ENCODE measurements at regions not wholly inside any gene's neighbourhood (a gene's known extent, or its start where the extent isn't known, plus 50 kb on each side); places are given as distances from the start of the nearest gene placed in this dataset.

DNA sequence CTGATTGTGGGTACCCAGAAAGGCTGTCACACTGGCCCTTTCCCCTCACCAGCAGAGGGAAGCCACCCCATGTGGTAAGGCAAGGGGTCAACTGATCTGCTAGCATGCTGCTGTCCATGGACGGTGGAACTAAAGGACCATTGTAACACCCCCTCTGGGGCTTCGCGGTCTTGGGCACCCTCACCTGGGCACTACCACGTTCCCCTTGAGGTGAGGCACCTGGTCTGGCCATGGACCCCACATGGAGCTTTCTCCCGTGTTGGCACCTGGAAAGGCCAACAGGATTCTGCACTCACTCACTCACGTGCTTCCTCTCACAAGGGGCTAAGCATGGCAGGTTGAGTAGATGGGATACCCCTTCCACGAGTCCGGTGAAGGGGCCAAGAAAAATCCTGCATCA, 72.0 kb upstream of the RFX3 start:
- TF ChIP-seq, protein P1, sequence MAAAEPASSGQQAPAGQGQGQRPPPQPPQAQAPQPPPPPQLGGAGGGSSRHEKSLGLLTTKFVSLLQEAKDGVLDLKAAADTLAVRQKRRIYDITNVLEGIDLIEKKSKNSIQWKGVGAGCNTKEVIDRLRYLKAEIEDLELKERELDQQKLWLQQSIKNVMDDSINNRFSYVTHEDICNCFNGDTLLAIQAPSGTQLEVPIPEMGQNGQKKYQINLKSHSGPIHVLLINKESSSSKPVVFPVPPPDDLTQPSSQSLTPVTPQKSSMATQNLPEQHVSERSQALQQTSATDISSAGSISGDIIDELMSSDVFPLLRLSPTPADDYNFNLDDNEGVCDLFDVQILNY (CRISPR knock-in tag; conservative IDR thresholded peaks at IDR 0.05), result no peak
- TF ChIP-seq NFE2L2 (IDR thresholded peaks at IDR 0.05; ENCODE audit: low read length), result no peak
- no peak for TF ChIP-seq EED (CRISPR knock-in tag; IDR thresholded peaks at IDR 0.05)
- no peak for TF ChIP-seq ZNF720 (CRISPR knock-in tag; IDR thresholded peaks at IDR 0.05)
- TF ChIP-seq SMAD9 (CRISPR knock-in tag; IDR thresholded peaks at IDR 0.05), result no peak
- TF ChIP-seq, protein P2, sequence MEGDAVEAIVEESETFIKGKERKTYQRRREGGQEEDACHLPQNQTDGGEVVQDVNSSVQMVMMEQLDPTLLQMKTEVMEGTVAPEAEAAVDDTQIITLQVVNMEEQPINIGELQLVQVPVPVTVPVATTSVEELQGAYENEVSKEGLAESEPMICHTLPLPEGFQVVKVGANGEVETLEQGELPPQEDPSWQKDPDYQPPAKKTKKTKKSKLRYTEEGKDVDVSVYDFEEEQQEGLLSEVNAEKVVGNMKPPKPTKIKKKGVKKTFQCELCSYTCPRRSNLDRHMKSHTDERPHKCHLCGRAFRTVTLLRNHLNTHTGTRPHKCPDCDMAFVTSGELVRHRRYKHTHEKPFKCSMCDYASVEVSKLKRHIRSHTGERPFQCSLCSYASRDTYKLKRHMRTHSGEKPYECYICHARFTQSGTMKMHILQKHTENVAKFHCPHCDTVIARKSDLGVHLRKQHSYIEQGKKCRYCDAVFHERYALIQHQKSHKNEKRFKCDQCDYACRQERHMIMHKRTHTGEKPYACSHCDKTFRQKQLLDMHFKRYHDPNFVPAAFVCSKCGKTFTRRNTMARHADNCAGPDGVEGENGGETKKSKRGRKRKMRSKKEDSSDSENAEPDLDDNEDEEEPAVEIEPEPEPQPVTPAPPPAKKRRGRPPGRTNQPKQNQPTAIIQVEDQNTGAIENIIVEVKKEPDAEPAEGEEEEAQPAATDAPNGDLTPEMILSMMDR (CRISPR knock-in tag; IDR thresholded peaks at IDR 0.05), result no peak
- TF ChIP-seq ZNF101 (CRISPR knock-in tag; IDR thresholded peaks at IDR 0.05; ENCODE audit: borderline replicate concordance, low read depth), result no peak
- TF ChIP-seq, protein P3, sequence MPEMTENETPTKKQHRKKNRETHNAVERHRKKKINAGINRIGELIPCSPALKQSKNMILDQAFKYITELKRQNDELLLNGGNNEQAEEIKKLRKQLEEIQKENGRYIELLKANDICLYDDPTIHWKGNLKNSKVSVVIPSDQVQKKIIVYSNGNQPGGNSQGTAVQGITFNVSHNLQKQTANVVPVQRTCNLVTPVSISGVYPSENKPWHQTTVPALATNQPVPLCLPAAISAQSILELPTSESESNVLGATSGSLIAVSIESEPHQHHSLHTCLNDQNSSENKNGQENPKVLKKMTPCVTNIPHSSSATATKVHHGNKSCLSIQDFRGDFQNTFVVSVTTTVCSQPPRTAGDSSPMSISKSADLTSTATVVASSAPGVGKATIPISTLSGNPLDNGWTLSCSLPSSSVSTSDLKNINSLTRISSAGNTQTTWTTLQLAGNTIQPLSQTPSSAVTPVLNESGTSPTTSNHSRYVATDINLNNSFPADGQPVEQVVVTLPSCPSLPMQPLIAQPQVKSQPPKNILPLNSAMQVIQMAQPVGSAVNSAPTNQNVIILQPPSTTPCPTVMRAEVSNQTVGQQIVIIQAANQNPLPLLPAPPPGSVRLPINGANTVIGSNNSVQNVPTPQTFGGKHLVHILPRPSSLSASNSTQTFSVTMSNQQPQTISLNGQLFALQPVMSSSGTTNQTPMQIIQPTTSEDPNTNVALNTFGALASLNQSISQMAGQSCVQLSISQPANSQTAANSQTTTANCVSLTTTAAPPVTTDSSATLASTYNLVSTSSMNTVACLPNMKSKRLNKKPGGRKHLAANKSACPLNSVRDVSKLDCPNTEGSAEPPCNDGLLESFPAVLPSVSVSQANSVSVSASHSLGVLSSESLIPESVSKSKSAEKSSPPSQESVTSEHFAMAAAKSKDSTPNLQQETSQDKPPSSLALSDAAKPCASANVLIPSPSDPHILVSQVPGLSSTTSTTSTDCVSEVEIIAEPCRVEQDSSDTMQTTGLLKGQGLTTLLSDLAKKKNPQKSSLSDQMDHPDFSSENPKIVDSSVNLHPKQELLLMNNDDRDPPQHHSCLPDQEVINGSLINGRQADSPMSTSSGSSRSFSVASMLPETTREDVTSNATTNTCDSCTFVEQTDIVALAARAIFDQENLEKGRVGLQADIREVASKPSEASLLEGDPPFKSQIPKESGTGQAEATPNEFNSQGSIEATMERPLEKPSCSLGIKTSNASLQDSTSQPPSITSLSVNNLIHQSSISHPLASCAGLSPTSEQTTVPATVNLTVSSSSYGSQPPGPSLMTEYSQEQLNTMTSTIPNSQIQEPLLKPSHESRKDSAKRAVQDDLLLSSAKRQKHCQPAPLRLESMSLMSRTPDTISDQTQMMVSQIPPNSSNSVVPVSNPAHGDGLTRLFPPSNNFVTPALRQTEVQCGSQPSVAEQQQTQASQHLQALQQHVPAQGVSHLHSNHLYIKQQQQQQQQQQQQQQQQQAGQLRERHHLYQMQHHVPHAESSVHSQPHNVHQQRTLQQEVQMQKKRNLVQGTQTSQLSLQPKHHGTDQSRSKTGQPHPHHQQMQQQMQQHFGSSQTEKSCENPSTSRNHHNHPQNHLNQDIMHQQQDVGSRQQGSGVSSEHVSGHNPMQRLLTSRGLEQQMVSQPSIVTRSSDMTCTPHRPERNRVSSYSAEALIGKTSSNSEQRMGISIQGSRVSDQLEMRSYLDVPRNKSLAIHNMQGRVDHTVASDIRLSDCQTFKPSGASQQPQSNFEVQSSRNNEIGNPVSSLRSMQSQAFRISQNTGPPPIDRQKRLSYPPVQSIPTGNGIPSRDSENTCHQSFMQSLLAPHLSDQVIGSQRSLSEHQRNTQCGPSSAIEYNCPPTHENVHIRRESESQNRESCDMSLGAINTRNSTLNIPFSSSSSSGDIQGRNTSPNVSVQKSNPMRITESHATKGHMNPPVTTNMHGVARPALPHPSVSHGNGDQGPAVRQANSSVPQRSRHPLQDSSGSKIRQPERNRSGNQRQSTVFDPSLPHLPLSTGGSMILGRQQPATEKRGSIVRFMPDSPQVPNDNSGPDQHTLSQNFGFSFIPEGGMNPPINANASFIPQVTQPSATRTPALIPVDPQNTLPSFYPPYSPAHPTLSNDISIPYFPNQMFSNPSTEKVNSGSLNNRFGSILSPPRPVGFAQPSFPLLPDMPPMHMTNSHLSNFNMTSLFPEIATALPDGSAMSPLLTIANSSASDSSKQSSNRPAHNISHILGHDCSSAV (CRISPR knock-in tag; IDR thresholded peaks at IDR 0.05; ENCODE audit: borderline replicate concordance), result no peak
- TF ChIP-seq MTA3 (CRISPR knock-in tag; IDR thresholded peaks at IDR 0.05), result no peak
- no peak for TF ChIP-seq CEBPB (IDR thresholded peaks at IDR 0.05; ENCODE audit: borderline replicate concordance, low read depth, low read length)
- TF ChIP-seq CAMTA2 (CRISPR knock-in tag; IDR thresholded peaks at IDR 0.05; ENCODE audit: borderline replicate concordance), result no peak
- no peak for TF ChIP-seq HMG20B (CRISPR knock-in tag; conservative IDR thresholded peaks at IDR 0.05)

Data from HepG2 (cell line).